PC-3 (cell line): ENCODE measurements at regions not wholly inside any gene's neighbourhood (a gene's known extent, or its start where the extent isn't known, plus 50 kb on each side); places are given as distances from the start of the nearest gene placed in this dataset.

ENCODE experiments used
- CTCF ChIP-seq: fragments of 300-600 bp; sonication (generic); conservative IDR thresholded peaks from 2 replicates; pipeline ENCODE4 v1.5.1; 2017; ENCODE audit warnings: antibody characterized with exemption, low read depth, mild to moderate bottlenecking, low read length
- EZH2phosphoT487 ChIP-seq: fragments of 300-600 bp; sonication (generic); IDR thresholded peaks from 2 replicates; pipeline ENCODE4 v1.6.1; 2018; ENCODE audit warnings: mild to moderate bottlenecking, antibody characterized with exemption, low read length, borderline replicate concordance

GRCh38 chr7:23941551-23941950 is 231.5 kb downstream of the STK31 start:
- TF ChIP-seq CTCF, result no peak
- TF ChIP-seq EZH2phosphoT487, result no peak
